NCI-H2196 (cell line): ENCODE measurements at regions not wholly inside any gene's neighbourhood (a gene's known extent, or its start where the extent isn't known, plus 50 kb on each side); places are given as distances from the start of the nearest gene placed in this dataset.

ENCODE experiments used
- DNase-seq: peaks from one replicate; lab custom pipeline; 2025; ENCODE audit not compliant: unreplicated experiment; lab: John Stamatoyannopoulos, UW

DNA sequence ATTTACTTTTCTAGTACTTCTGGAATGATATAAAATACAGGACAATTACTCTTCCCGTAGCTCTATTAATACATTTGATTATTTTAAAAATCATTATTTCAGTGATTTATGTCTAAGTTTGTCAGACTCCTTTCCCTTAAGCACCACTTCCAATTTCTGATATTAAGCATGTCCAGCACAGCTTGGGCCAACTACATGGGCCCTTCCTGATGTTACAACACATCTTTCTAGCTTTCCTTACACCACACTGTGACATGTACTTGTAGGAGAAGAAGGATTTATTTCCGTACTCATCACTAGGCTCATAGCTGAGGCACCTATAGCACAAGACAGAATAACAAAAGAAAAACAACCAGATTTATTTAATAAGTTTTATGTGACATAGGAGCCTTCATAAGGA, 134.8 kb upstream of the HNRNPA3 start:
- no peak for DNase-seq

DNA sequence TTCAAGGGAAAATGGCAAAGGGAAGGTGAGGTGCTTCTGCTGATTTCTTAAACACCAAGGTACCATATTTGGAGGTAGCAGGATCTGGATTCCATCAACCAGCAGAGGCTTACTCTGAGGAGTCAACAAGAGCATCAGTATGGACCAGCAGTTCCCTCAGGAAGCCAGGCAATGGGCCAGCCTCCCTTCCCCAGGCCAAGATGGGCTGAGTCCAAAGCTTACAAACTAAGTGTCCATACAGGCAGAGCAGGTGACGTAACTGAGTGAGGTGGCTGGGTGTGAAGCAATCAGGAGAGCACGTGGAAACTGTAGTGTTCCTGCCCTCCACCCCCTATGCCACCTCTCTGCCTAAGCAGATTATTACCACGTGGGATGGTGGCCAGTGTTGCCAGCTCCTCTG, 134.2 kb upstream of the HNRNPA3 start:
- DNase-seq: peak; percentile 61

DNA sequence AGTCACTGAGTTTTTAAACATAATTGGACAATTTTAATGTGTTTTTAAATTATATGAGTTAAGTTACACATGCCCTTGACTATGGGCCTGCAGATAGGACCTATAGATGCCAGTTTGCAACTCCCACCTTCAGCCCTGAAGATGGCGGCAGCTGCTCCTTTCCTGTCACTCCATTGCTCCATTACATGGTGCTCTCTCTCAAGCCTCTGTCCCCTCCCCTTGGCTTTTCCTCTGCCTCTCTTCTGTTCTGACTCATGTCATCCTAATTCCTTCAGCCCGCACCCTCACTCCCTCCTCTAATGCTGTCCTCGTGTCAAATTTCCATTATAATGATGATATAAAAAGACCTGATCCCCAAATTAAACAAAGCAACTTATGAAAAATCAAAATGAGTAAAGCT, 133.7 kb upstream of the HNRNPA3 start:
- no peak for DNase-seq

DNA sequence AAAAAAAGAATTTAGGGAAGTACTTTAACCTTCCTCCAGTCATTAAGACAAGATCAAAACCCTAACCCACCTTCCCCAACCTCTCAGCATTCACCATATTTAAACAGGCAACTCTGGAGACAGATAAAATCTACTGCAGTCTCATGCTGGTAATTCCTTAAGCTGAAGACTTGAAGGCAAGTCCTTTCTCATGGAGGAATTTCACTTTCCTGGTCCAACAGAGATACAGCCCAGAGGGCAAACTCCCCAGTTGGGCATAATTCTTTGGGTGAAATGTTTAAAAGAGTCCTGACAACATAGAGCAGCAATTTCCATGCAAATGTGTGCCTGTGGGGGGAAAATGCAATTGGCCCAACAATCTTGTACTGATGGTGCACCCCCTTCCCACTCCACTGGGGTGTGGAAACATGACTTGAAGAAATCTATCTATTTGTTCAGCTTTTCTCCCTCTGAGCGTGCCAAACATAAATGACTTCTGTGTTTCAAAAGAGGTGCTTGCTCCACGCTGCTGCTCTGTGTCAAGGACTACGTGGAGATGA, 131.8 kb upstream of the HNRNPA3 start:
- DNase-seq: no peak

DNA sequence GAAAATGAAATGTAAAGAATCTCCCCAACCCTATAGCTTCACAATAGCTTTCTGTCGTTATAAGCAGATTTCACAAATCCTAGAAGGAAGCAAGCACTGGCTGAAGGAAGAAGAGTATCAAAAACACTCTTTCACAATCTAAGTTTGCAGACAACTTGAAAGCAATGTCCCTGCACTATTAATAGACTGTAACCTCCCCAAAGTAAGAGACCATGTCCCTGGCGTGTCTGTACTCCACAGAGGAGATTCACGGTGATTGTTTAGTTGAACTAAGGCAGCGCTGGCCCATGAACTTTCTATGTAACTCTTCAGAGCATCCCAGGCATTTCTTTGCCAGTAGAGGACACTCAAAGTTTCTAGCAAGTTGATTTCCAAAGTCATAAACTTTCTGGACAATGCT, 128.0 kb upstream of the HNRNPA3 start:
- no peak for DNase-seq

DNA sequence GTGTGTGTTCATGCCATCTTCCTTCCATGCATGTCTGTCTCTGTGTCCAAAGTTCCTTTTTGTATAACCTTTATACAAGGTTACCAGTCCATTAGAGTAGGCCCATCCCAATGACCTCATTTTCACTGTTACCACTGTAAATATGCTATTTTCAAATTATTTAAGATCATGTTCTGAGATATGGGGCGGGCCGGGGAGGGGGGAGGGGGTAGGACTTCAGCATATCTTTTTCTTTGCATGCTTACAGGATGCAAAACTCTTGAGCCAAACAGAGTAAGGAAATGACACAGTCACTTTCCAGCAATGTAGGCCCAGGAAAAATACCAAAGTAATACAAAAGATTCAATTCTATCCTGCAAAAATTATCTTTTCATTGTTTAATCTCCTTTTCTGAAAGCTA, 124.1 kb upstream of the HNRNPA3 start:
- no peak for DNase-seq

DNA sequence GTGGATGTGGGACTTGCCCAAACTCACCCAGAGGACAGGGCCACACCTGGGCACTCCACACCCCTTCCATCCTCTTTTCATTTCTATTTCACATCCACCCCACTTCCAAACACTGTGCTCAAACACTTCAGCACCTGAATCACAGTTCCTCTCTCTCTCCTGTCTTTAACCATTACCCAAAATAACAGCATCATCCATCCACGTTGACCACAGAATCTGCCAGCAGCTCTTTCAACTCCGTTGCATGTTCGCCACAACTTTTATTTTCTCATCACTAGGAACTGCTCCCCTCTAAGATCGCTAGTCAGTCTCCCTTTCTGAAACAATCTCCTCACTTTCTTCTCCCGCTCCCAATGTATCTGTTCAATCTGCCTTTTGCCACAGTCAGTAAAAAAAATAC, 121.6 kb upstream of the HNRNPA3 start:
- DNase-seq: no peak

DNA sequence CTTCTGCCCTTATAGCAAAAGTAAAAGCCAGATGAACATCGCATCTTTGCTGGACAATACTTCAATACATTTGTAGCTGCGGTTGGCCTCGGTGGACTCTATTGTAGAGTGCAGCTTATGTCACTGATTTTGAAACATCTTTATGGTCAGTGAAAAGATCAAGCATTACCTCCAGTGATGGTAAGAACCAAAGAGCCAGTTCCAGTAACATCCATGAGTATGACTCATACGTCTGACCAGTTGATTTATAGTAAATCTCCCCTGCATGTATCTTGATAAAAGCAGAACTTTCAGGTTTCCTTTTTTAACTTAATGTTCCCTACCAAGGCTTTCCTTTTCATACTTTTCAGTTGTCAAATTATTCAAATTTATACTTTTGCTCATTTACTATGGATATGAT, 119.2 kb upstream of the HNRNPA3 start:
- DNase-seq: no peak

DNA sequence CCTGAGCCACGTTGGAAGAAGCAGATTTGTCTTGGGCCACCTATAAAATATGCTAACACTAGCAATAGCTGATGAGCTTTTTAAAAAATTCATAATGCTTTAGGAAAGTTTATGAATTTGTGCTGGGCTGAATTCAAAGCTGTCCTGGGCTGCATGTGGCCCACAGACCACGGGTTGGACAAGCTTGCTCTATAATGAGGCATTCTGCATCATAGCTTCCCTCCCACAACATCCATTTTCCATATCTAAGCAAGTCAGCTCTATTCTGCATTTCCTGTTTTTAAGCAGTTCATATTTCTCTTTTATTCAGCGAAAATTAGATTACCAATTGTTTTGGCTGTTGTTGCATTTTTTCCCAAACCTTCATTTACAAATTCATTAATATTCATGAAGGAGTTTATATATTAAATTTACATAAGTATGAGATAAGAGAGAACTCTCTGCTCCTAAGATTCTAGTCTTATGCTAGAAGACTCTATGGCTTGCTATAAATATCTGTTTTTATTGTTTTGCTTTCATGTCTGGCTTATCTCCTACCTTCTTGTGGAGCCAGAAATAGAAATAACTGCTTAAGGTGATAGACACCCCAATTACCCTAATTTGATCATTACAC, 114.5 kb upstream of the HNRNPA3 start:
- DNase-seq: no peak

DNA sequence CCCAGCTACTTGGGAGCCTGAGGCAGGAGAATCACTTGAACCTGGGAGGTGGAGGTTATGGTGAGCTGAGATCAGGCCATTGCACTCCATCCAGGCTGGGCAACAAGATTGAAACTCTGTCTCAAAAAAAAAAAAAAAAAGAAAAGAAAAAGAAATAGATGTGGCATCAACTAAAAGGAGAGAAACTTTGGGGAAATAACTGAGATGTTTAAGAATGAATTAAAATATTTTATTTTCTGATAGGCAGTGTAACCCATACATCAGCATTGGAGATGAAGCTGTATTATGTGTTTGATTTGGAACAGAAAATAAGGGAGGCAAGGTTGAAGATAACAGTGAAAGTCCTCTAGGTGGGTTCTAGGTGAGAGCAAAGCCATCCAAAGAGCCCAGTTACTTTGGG, 110.7 kb upstream of the HNRNPA3 start:
- DNase-seq: no peak

DNA sequence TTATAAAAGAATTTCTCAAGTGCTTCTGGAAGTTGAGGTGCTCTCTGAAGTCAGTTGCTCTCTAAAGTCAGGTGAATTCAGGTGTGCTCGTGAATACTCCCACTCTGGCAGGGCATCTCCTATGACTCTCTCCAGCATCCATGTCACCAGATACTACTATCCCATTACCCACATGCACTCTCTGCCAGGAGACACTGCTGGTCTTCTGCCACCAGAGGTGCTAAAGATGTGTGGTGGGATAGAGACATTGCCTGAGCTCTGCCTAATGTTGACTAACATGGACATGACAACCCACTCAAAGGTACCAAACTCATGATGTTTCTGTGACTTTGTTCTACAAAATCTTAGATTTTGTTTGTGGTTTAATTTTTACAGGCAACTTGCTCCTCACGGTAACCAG, 106.4 kb upstream of the HNRNPA3 start:
- DNase-seq: no peak

DNA sequence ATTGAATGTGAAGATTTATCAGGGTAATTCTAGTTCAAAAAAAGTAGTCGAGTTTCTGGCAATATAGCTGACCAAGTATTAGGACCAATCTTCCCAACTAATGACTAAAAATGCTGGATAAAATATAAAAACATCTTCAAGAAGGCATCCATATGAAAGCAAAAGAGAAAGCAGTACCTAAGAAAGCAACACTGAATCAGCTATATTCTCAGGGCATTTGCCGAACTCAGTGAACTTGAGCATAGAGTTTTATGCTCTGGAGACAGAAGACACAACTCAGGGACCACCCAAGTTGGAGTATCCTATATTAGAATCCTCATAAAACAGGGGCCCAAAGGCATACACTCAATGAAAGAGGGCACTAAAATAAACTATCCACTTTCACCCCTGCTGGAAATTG, 103.7 kb upstream of the HNRNPA3 start:
- no peak for DNase-seq

DNA sequence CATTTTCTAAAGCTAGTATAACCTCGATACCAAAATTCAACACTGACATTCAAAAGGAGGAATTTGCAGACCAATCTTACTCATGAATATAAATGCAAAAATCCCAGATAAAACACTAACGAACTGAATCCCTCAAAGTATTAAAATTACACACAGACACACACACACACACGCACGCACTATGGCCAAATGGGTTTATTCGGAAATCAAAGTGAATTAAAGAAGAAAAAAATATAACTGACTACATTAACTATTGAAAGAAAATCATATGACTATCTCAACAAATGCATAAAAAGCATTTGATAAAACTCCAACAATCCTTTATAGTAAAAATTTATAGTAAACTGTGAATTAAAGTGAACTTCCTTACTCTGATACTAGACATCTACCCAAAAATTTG, 97.9 kb upstream of the HNRNPA3 start:
- no peak for DNase-seq

DNA sequence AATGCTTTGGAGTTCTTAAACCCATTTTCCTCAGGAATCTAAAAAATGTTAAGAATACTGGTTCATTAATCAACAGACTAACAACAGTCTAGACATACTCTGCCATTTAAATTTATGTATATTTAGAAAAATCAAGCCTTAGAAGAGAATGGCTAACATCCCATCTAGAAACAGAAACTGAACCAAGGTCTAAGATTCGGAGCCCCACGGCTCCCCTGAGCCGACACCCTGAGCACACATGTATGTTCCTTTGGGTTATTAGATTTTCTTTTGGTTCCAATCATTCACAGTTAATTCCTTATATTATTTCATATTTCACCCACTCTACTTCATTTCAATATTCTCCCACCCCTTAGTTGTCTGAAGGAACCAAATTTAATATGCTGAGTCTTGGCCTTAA, 94.8 kb upstream of the HNRNPA3 start:
- no peak for DNase-seq

DNA sequence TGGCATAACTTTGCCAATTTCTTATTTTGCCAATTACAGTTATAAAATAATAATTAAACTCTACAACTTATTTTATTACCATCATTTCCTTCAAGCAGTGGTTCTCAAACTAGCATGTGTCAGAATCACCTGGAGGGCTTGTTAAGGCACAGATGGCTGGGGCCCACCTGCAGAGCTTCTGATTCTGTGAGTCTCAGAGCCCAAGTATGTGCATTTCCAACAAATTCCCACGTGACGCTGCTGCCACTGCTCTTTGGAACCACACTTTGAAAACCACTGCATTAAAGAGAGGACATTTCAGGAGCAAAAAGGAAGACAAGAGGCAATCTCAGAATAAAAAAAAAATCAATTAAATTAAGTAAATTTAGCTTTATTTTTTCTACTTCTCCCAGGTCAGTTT, 94.0 kb upstream of the HNRNPA3 start:
- no peak for DNase-seq

DNA sequence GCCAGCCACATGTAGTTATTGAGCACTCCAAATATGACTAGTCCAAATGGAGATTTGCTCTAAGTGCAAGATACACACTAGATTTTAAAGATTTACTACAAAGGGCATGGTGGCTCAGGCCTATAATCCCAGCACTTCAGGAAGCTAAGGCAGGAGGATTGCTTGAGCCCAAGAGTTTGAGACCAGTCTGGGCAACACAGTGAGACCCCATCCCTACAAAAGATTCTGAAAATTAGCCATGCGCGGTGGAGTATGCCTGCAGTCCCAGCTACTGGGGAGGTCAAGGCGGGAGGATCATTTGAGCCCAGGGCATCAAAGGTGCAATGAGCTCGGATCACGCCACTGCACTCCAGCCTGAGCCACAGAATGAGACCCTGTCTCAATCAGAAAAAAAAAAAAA, 93.5 kb upstream of the HNRNPA3 start:
- DNase-seq: no peak

DNA sequence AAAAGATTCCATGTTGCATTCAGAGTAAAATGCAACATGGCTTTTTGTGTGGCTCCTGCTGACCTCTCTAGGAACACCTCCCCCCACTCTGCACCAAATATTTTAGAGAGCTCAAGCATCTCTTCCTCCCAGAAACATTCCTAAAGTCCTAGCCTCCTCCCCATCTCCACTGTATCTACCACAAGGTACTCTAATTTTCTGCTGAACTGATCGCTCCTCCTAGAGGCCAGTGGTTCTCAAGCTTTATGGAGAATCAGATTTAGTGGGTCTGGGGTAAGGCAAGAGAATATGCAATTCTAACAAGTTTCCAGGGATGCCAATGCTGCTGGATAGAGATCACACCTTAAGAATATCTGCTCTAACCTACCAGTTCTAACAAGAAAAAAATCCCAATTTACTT, 89.5 kb upstream of the HNRNPA3 start:
- DNase-seq: no peak

DNA sequence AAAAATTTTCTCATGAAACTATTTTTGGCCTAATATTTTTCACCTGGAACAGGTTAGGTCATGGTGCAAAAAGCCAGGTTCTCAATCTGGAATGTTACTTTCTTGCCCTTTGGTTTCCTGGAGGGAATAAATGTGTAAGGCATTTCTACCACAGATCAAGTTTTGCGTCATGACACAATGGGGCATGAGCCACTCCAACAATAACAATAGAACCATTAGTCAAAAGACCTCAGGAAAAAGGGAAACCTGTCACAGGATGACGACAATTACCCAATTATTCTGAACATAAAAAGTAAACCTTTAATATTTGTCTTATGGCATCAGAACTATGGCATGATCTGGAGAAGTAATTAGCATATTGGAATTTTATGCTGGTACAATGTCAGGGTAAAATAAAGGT, 88.2 kb upstream of the HNRNPA3 start:
- no peak for DNase-seq

DNA sequence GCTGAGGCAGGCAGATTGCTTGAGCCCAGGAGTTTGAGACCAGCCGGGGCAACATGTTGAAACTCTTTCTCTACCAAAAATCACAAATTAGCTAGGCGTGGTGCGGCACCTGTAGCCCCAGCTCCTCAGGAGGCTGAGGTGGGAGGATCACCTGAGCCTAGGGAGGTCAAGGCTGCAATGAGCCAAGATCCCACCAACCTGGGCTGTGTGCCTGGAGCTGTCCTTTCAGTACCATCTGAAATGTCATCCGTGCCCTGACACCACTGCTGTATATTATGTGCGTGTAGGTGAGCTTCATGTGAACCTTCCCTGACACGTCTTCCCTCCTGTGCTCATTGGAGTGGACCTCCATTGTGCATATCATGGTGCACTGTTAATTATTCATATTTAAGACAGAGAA, 84.8 kb upstream of the HNRNPA3 start:
- DNase-seq: no peak

DNA sequence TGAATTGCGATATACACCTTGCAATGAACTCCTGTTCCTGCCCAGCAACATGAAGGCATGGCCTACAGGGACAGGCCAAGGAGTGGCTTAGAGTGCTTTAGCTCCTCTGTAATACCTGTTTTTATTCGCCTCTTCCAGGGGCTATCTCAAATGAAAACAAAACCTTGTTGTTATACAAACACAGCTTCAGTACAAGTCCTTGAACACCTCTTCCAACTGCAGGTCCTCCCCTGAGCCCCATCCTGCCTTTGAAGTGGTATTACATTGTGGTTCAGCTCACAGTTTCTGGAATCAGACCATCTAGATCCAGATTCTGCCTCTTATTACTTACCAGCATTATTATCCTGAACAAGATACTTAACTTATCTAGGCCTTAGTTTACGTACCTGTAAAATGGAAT, 83.0 kb upstream of the HNRNPA3 start:
- no peak for DNase-seq

DNA sequence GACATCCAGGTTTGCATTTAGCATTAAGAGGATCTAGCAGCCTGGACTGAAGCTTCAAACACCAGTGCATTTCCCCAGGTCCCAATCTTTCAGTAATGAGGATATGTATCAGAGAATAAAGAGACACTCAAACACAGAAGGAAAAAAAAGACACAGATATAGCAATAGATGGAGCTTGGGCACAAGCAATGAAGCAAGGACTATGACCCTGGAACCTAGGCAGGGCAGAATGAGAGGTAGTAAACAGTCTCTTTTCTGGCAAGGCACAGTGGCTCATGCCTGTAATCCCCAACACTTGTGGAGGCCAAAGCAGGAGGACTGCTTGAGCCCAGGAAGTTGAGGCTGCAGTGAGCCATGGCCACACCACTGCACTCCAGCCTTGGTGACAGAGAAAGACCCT, 80.7 kb upstream of the HNRNPA3 start:
- DNase-seq: no peak

DNA sequence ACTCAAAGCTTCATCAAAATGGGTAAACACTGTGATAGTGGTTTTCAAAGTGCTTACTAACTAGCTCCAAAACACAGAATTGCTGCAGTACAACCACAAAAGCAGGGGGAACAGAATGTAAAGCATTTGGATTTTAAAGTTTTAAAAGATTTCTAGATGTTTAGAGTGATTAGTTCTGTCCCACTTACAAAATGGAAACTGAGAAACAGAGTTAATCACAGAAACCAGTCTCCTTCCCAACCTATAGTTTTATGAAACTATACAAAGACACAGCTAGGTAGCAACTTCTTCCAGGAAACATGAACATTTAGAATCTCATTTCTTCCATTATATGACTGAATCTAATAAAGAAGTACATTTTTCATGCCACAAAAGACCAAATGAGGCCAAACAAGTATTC, 73.8 kb upstream of the HNRNPA3 start:
- no peak for DNase-seq

DNA sequence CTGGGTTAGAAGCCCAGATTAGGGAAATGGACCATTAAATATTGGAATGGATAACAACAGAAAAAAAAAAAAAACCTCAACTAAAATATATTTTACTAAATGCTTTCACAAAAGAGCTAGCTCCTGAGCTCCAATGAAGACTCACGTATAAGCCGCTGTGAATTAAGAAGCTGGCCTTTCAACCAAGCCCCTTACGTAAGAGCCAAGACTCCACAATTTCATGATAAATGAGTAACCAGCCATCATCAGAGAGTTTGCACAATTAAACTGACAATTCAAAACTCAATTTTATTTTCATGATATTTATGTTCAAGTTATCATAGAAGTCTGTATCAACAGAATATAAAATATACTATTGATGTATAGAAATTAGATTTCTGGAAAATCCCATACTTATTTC, 70.7 kb upstream of the HNRNPA3 start:
- no peak for DNase-seq

DNA sequence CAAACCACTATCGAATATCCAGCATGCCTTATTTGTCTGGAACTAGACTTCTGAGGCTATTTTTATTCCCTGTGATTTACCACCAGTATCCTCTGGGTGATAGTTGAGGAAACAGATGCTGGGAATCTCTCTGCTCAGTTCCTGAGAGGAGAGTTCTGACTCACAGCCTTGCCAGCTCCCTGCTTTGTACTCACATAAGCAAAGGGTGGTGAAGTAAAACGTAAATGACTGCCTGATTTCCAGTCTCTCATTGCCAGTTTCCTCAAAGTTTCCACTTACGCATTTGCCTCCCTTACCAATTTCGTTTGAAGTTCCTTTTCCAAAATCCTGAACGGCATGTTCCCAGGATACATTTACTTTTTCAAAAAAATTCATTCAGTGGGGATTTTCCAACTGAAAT, 69.2 kb upstream of the HNRNPA3 start:
- DNase-seq: peak; percentile 19
